HAP-1 (cell line): ENCODE measurements at regions not wholly inside any gene's neighbourhood (a gene's known extent, or its start where the extent isn't known, plus 50 kb on each side); places are given as distances from the start of the nearest gene placed in this dataset.

Experiments used
- DNase-seq, 2 experiments: peaks; one replicate each; pipeline ENCODE4 v3.0.0-alpha.2; 2016 to 2020; ENCODE audit warnings: low spot score in 2 of 2
- H3K27me3 ChIP-seq: fragments of 250-450 bp; sonication (Bioruptor Pico); 2 replicates; pipeline ENCODE4 v1.5.1; 2020; ENCODE audit warnings: low read depth, mild to moderate bottlenecking, moderate library complexity
- H3K36me3 ChIP-seq: fragments of 250-450 bp; sonication (Bioruptor Pico); replicated peaks from 2 replicates; pipeline ENCODE4 v1.5.1; 2020; ENCODE audit warnings: mild to moderate bottlenecking
- H3K4me1 ChIP-seq: fragments of 250-450 bp; sonication (Bioruptor Pico); 2 replicates; pipeline ENCODE4 v1.5.1; 2020; ENCODE audit warnings: mild to moderate bottlenecking
- H3K4me3 ChIP-seq: fragments of 250-450 bp; sonication (Bioruptor Pico); 2 replicates; pipeline ENCODE4 v1.5.1; 2020; ENCODE audit warnings: mild to moderate bottlenecking, moderate library complexity
- H3K9me3 ChIP-seq: fragments of 250-450 bp; sonication (Bioruptor Pico); 2 replicates; pipeline ENCODE4 v1.5.1; 2020; ENCODE audit warnings: mild to moderate bottlenecking, moderate library complexity
- in situ Hi-C: fragments of 300-500 bp; cut with MboI; formaldehyde crosslinking; loops from 3 replicates; pipeline ENCODE4 v1.14.3; 2020; ENCODE audit warnings: low sequenced_read_pairs, inconsistent platforms, mixed read lengths

- Histone ChIP-seq H3K36me3 (no peaks in the 10 kb centered on the region), H3K27me3 (no peaks in the 10 kb centered on the region), H3K4me3 (no peak overlapping the region), H3K4me1 (no peaks in the 10 kb centered on the region), H3K9me3 (0 out of 2 replicates have a peak, but pooled peaks cover 2% of the 10 kb centered on the region)
- no peak for DNase-seq
- in situ Hi-C loops, result no loop called here
Observed at GRCh38 chr16:65769776-65770438, 596.6 kb upstream of the CDH5 start.

GRCh38 chr16:65769055-65769465, 597.4 kb upstream of the CDH5 start:
- in situ Hi-C loops, result no loop called here
- H3K4me1 ChIP-seq, result no peaks in the 10 kb centered on the region
- H3K27me3 ChIP-seq, result no peaks in the 10 kb centered on the region
- DNase-seq, result no peak
- H3K9me3 ChIP-seq, result 0 out of 2 replicates have a peak, but pooled peaks cover 2% of the 10 kb centered on the region
- no peaks in the 10 kb centered on the region for H3K36me3 ChIP-seq
- no peak overlapping the region for H3K4me3 ChIP-seq

- DNase-seq, result no peak
- H3K36me3 ChIP-seq, result no peaks in the 10 kb centered on the region
- no peak overlapping the region for H3K4me3 ChIP-seq
- H3K9me3 ChIP-seq, result no peaks in the 10 kb centered on the region
- in situ Hi-C loops, result no loop called here
- no peaks in the 10 kb centered on the region for H3K27me3 ChIP-seq
- H3K4me1 ChIP-seq, result no peaks in the 10 kb centered on the region
Observed at GRCh38 chr16:65767125-65767524, 599.4 kb upstream of the CDH5 start.

- Histone ChIP-seq H3K36me3 (no peaks in the 10 kb centered on the region), H3K4me1 (no peaks in the 10 kb centered on the region), H3K9me3 (no peaks in the 10 kb centered on the region), H3K27me3 (no peaks in the 10 kb centered on the region), H3K4me3 (no peak overlapping the region)
- in situ Hi-C loops, result no loop called here
- no peak for DNase-seq
Observed at GRCh38 chr16:65763640-65764305, 602.7 kb upstream of the CDH5 start.

GRCh38 chr16:65760874-65761273, 605.6 kb upstream of the CDH5 start:
- Histone ChIP-seq H3K4me1 (no peaks in the 10 kb centered on the region), H3K4me3 (no peak overlapping the region), H3K9me3 (no peaks in the 10 kb centered on the region), H3K36me3 (no peaks in the 10 kb centered on the region), H3K27me3 (no peaks in the 10 kb centered on the region)
- in situ Hi-C loops, result no loop called here
- DNase-seq, result no peak

- H3K4me1 ChIP-seq, result no peaks in the 10 kb centered on the region
- H3K27me3 ChIP-seq, result no peaks in the 10 kb centered on the region
- H3K9me3 ChIP-seq, result no peaks in the 10 kb centered on the region
- no peak for DNase-seq
- H3K36me3 ChIP-seq, result no peaks in the 10 kb centered on the region
- in situ Hi-C loops, result no loop called here
- H3K4me3 ChIP-seq, result no peak overlapping the region
Observed at GRCh38 chr16:65758620-65759019, 607.9 kb upstream of the CDH5 start.

GRCh38 chr16:65757064-65757463, 609.4 kb upstream of the CDH5 start:
- in situ Hi-C loops, result no loop called here

GRCh38 chr16:65756163-65756562, 610.3 kb upstream of the CDH5 start:
- DNase-seq, result no peak
- no peaks in the 10 kb centered on the region for H3K9me3 ChIP-seq
- H3K36me3 ChIP-seq, result no peaks in the 10 kb centered on the region
- no peaks in the 10 kb centered on the region for H3K4me1 ChIP-seq
- H3K27me3 ChIP-seq, result no peaks in the 10 kb centered on the region
- in situ Hi-C loops, result no loop called here
- no peak overlapping the region for H3K4me3 ChIP-seq

More at GRCh38 chr16:65757064-65757463, 609.4 kb upstream of the CDH5 start:
- Histone ChIP-seq H3K4me1 (no peaks in the 10 kb centered on the region), H3K36me3 (no peaks in the 10 kb centered on the region), H3K27me3 (no peaks in the 10 kb centered on the region), H3K4me3 (no peak overlapping the region), H3K9me3 (no peaks in the 10 kb centered on the region)
- DNase-seq, result no peak

GRCh38 chr16:65754820-65755691, 611.4 kb upstream of the CDH5 start:
- in situ Hi-C loops, result no loop called here
- H3K27me3 ChIP-seq, result no peaks in the 10 kb centered on the region
- H3K36me3 ChIP-seq, result no peaks in the 10 kb centered on the region

GRCh38 chr16:65752522-65752844, 614.0 kb upstream of the CDH5 start:
- no peak for DNase-seq
- H3K27me3 ChIP-seq, result no peaks in the 10 kb centered on the region
- in situ Hi-C loops, result no loop called here

More at GRCh38 chr16:65754820-65755691, 611.4 kb upstream of the CDH5 start:
- H3K4me3 ChIP-seq, result no peak overlapping the region
- H3K4me1 ChIP-seq, result no peaks in the 10 kb centered on the region
- no peaks in the 10 kb centered on the region for H3K9me3 ChIP-seq
- DNase-seq, result no peak

GRCh38 chr16:65751622-65752521, 614.6 kb upstream of the CDH5 start:
- Histone ChIP-seq H3K36me3 (no peaks in the 10 kb centered on the region), H3K9me3 (no peaks in the 10 kb centered on the region), H3K4me3 (no peak overlapping the region), H3K27me3 (no peaks in the 10 kb centered on the region), H3K4me1 (no peaks in the 10 kb centered on the region)
- in situ Hi-C loops, result no loop called here
- no peak for DNase-seq

More at GRCh38 chr16:65752522-65752844, 614.0 kb upstream of the CDH5 start:
- Histone ChIP-seq H3K4me3 (no peak overlapping the region), H3K36me3 (no peaks in the 10 kb centered on the region), H3K4me1 (no peaks in the 10 kb centered on the region), H3K9me3 (no peaks in the 10 kb centered on the region)

- in situ Hi-C loops, result no loop called here
- H3K36me3 ChIP-seq, result no peaks in the 10 kb centered on the region
- H3K4me3 ChIP-seq, result no peak overlapping the region
- H3K27me3 ChIP-seq, result no peaks in the 10 kb centered on the region
- H3K4me1 ChIP-seq, result no peaks in the 10 kb centered on the region
- no peak for DNase-seq
- no peaks in the 10 kb centered on the region for H3K9me3 ChIP-seq
Observed at GRCh38 chr16:65749506-65749905, 617.0 kb upstream of the CDH5 start.

GRCh38 chr16:65746941-65747340, 619.5 kb upstream of the CDH5 start:
- in situ Hi-C loops, result no loop called here
- no peaks in the 10 kb centered on the region for H3K36me3 ChIP-seq
- no peaks in the 10 kb centered on the region for H3K27me3 ChIP-seq
- no peaks in the 10 kb centered on the region for H3K9me3 ChIP-seq
- no peaks in the 10 kb centered on the region for H3K4me1 ChIP-seq
- no peak for DNase-seq
- H3K4me3 ChIP-seq, result no peak overlapping the region
